ENCODE measurements at regions not wholly inside any gene's neighbourhood (a gene's known extent, or its start where the extent isn't known, plus 50 kb on each side); places are given as distances from the start of the nearest gene placed in this dataset.

DNA sequence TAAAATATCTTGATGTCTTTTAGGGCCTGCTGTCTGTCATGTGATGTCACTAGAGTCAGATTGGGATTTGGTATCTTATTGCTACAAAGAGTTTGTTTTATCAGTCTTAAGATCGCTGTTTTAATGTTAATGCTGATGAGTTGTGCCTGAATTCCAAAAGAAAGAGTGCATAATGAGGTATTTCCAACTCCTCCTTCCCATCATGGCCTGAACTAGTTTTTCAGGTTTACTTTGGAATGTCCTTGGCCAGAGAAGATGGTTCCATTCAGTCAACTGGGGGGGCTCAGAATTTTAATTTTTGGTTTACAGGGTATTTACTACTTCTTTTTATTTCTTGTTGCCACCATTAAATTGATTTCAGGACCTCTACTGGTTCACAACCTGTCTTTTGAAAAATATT, 74.3 kb upstream of the MARCHF11 start (continued):
- TF ChIP-seq ATF2 (CRISPR knock-in tag; IDR thresholded peaks at IDR 0.05; ENCODE audit: borderline replicate concordance, low read depth): no peak
- TF ChIP-seq ETV6 (CRISPR knock-in tag; IDR thresholded peaks at IDR 0.05): no peak
- TF ChIP-seq SMAD3 (CRISPR knock-in tag; IDR thresholded peaks at IDR 0.05; ENCODE audit: borderline replicate concordance): no peak
- no peak for TF ChIP-seq JUN (CRISPR knock-in tag; IDR thresholded peaks at IDR 0.05)
- no peak for TF ChIP-seq ARID4B (CRISPR knock-in tag; IDR thresholded peaks at IDR 0.05; ENCODE audit: borderline replicate concordance)
- TF ChIP-seq, protein P1, sequence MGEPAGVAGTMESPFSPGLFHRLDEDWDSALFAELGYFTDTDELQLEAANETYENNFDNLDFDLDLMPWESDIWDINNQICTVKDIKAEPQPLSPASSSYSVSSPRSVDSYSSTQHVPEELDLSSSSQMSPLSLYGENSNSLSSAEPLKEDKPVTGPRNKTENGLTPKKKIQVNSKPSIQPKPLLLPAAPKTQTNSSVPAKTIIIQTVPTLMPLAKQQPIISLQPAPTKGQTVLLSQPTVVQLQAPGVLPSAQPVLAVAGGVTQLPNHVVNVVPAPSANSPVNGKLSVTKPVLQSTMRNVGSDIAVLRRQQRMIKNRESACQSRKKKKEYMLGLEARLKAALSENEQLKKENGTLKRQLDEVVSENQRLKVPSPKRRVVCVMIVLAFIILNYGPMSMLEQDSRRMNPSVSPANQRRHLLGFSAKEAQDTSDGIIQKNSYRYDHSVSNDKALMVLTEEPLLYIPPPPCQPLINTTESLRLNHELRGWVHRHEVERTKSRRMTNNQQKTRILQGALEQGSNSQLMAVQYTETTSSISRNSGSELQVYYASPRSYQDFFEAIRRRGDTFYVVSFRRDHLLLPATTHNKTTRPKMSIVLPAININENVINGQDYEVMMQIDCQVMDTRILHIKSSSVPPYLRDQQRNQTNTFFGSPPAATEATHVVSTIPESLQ (CRISPR knock-in tag; IDR thresholded peaks at IDR 0.05): no peak
- TF ChIP-seq TP53 (CRISPR knock-in tag; IDR thresholded peaks at IDR 0.05): no peak
- TF ChIP-seq NR2C2 (CRISPR knock-in tag; IDR thresholded peaks at IDR 0.05): no peak

DNA sequence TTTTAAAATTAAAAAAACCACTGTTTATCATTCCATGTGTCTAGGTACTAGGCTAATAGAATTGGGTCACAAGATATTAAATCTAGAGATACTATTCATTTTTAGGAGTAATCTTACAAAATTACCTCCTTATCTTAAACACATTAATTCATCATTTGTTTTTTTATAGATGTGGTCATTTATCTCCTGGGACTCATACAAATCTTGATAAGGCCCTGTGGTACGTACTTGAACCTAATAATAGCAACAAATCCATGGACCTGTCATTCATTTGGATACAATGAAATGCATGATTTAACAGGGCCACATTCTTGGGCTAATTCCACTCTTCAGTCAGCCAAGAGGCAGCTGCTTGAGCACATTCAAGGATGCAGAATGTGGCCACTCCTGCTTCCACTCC, 66.4 kb upstream of the MARCHF11 start:
- no peaks in the 10 kb centered on the region for H3K4me1 Mint-ChIP-seq
- TF ChIP-seq, protein P2, sequence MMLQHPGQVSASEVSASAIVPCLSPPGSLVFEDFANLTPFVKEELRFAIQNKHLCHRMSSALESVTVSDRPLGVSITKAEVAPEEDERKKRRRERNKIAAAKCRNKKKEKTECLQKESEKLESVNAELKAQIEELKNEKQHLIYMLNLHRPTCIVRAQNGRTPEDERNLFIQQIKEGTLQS (CRISPR knock-in tag; conservative IDR thresholded peaks at IDR 0.05): no peak
- TF ChIP-seq ZNF396 (CRISPR knock-in tag; IDR thresholded peaks at IDR 0.05; ENCODE audit: borderline replicate concordance) (no peak), ELF4 (CRISPR knock-in tag; IDR thresholded peaks at IDR 0.05; ENCODE audit: low read depth) (no peak), ESRRA (CRISPR knock-in tag; IDR thresholded peaks at IDR 0.05; ENCODE audit: borderline replicate concordance) (no peak), NFYB (CRISPR knock-in tag; conservative IDR thresholded peaks at IDR 0.05; ENCODE audit: low read depth) (no peak), MXD4 (CRISPR knock-in tag; IDR thresholded peaks at IDR 0.05; ENCODE audit: borderline replicate concordance) (no peak), ZNF281 (CRISPR knock-in tag; IDR thresholded peaks at IDR 0.05) (no peak)
- no peaks in the 10 kb centered on the region for H3K27me3 Mint-ChIP-seq (ENCODE audit: low read depth)
- POLR2A ChIA-PET: no interaction called here
- ATAC-seq (no peak), DNase-seq (ENCODE audit: low spot score) (no peak)
- H3K36me3 Mint-ChIP-seq: no peaks in the 10 kb centered on the region
- H3K9me3 Mint-ChIP-seq: no peaks in the 10 kb centered on the region; the same call in 1 of the 2 replicates
- H3K27ac Mint-ChIP-seq: no peak overlapping the region
- CTCF ChIA-PET: no interaction called here
- no peak overlapping the region for H3K4me3 Mint-ChIP-seq

Measured in WTC11 (cell line).